RKO (cell line): ENCODE measurements at regions not wholly inside any gene's neighbourhood (a gene's known extent, or its start where the extent isn't known, plus 50 kb on each side); places are given as distances from the start of the nearest gene placed in this dataset.

Experiments
- DNase-seq: peaks from one replicate; pipeline ENCODE4 v3.0.0-alpha.2; 2016; ENCODE audit warnings: low spot score

DNA sequence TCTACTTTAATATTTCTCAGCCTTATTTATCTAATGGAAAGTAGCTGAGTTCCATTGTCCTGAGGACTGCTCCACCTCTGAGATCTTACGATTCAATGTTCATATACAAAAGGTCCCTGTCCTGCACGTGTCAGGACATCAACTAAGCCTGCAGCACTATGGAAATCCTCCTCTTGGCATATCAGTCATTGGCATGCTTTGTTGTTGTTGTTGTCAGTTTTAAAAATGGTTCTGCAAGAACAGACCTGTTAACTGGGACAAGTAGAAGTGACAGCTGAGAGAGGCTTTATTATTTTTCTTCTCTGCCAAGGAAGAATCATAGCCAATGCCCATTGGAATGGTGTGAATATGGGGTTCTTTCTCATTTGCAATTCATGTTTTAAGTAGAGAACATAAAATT is 450.1 kb upstream of the PKDCC start:
- no peak for DNase-seq

- DNase-seq: no peak
These were observed 449.5 kb upstream of the PKDCC start for GRCh38 chr2:41598161-41598894.

DNA sequence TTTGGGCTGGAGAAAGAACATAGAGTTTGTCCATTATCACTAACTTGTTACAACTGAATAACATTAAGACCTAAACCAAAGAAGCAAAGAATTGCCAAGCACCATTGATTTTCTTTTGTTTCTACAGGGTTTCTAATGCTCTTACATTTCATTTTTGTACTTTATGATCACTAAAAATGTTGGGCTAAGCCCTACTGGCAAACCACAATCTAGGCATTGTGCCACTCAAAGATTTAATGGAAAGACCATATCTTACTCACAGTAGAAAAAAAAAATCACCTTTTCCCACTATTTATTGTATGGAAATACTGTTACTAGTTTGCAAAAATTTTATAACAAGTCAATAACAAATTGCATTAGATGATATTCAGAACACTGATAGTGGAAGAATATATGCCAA is 447.4 kb upstream of the PKDCC start:
- DNase-seq: no peak

DNA sequence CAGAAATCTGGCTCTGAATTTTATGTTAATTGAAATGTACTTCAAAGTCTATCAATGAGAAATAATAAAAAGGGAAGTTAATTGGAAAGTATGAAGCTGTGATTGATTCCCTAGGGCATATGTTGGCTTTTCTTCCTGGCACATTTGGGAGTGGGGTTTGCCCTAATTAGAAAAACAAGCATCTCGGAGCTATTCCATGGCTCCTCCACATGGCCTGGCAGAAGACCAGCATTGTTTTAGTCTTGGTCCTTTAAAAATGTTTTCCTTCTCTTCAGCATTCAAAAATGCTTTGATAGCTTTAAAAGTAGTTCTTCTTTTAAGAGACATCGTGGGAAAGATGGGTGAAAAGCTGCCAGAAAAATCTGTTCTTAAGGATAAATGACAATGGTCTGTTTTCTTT is 445.5 kb upstream of the PKDCC start:
- no peak for DNase-seq

DNA sequence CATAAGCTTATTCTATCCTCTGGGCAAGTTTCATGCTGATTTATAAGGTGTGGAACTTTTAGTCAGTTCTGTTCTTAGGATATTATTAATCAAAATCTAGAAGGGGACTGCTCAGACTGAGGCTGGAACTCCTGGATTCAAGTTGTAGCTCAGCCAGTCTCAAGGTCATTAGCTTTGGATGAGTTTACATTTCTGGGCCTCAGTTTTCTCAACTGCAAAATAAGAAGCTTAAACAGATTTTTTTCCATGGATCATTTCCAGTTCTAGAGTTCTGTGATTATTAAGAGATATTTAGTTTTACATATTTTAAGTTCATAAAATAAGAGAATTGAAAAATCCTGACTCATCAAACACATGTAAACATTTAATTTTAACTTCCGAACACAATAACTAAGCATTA is 442.5 kb upstream of the PKDCC start:
- no peak for DNase-seq

DNA sequence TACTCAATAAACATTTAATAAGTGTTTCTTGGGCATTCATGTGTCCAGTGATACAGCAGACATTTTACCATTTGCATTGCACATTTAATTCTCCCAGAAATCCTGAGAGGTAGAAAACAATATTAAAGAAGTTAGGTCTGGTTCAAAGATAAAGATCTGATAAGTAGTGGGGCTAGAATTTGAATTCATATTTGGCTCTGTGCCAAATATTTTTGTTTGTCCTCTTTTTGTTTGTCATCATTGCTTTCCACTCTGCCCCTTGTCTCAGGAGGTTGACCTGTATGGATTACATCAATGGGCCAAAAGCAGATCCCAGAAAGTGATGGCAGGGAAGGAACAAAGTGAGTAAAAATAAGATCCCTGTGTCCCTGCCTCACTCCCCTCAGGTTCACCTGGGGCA is 441.9 kb upstream of the PKDCC start:
- DNase-seq: no peak

DNA sequence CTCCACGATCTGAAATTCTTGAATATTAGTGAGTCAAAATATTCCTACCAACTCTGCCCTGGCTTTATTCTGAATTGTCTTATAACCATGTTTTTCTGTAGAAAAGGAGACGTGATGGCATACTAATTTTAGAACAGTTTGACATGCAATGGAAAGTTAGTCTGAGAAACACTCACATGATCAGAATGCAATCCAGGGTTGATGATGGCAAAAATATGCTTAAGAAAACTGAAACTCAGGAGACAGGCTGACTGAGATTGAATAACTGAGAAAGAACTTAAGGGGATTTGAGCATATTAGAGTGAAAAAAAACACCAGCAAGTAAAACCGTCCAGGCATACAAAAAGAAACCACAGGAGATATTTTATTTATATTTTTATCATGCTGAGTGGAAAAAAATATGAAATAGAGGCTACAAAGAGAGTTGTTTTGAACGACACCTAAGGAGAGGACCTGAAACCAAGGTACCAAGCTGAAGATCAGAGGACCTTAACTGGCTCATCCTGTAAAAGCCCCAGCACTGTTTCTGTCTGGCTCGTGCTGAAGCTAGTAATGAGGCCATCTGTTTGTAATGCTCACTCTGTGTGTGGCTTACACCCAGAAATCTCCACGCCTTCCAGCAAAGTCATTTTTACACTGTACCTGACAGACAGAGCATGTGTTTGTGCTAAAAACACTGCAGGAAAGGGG is 437.2 kb upstream of the PKDCC start:
- DNase-seq: no peak

DNA sequence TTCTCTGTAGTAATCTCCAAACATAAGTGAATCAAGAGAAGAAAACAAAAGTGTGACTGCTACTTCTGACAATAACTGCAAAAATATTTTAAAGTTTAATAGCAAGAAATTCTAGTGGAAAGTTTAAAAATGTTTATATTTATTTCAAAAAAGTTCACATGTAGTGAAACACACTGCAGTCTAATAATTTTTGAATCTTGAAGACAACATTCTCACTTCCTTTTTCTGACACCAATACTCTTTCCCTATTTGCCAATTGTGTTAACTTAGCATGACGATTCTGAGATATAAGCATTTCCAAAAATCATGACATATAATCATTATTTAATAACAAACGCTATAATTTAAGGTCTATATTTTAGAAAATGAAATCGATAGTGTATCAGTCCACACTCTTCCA is 429.1 kb upstream of the PKDCC start:
- no peak for DNase-seq

GRCh38 chr2:41621095-41621494 is 426.7 kb upstream of the PKDCC start:
- no peak for DNase-seq

- no peak for DNase-seq
These were observed 426.3 kb upstream of the PKDCC start for GRCh38 chr2:41621563-41621962.

DNA sequence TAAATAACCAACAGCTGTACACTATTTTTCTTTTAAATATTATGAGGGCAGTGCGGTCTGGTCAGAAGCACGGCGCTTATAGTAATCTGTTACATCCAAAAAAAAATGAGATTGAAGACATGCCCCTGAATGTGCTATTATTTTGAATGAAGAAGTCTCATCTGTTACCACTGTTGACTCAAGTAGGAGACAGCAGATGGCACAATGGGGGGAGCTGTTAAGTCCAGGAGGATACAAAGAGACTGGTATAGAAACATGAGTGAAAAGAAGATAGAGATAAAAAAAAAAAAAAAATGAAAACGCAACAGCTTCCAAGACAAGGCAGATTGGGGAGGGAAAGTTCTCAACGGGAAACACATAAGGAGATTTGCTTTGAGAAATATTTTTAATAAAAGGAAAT is 425.5 kb upstream of the PKDCC start:
- no peak for DNase-seq

GRCh38 chr2:41626936-41627335 is 420.9 kb upstream of the PKDCC start:
- DNase-seq: no peak

DNA sequence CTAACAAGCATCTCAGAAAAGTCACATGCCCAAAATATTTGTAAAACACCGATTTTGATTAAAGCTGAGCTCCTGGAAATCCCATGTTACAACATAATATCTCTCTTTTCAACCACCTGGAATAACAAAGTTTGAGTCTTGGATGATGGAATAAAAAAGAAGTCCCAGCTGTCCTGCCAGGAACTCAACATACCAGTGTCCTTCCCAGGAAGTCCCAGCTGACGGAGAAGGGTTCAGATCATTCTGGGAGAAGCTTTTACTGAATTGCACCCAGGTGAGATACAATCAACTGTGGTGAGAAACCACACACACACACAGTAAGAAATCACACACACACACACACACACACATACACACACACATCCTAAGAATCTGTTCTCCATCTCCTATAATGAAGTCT is 413.1 kb upstream of the PKDCC start:
- DNase-seq: no peak

DNA sequence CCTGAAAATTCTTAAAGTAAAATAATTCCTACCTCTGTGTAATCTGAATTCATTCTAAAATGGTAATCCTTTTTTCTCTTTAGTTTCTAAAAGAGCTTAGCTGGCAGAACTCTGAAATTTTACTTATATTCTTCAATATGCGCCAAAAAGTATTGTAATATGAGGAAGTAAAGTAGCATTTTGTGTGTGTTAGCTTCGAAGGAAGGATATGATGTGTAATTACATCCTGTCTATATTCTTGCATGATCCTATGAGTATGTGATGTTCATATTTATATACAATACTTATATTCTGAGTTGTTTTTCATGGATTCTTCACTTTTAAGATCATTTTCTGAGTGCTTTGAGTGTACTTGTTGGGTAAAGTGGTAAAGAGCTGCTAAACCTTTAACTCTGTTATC is 402.9 kb upstream of the PKDCC start:
- DNase-seq: no peak

- DNase-seq: no peak
These were observed 400.3 kb upstream of the PKDCC start for GRCh38 chr2:41647468-41648050.

GRCh38 chr2:41657226-41657625 is 390.6 kb upstream of the PKDCC start:
- DNase-seq: no peak

- no peak for DNase-seq
These were observed 388.1 kb upstream of the PKDCC start for GRCh38 chr2:41659758-41660157.

- no peak for DNase-seq
These were observed 385.4 kb upstream of the PKDCC start for GRCh38 chr2:41662461-41662860.

DNA sequence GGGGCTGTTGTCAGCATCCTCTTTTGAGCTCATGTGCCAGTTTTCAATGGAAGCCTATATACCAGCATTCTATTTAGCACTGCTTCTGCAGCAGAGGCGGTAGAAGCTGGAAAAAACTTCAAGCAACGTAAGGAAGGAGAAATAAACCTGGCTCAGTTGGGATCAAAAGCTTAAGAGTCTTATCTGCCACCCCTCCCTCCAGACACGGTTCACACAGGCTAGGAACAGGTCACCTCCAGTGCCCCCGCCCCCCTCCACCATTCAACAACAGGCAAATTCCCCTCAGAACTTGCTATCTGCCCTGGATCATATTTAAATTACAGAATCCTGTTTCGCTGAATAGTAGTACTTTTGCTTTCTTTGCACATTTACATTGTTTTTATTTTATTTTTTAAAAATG is 384.8 kb upstream of the PKDCC start:
- DNase-seq: no peak

- DNase-seq: no peak
These were observed 379.3 kb upstream of the PKDCC start for GRCh38 chr2:41668529-41668928.

DNA sequence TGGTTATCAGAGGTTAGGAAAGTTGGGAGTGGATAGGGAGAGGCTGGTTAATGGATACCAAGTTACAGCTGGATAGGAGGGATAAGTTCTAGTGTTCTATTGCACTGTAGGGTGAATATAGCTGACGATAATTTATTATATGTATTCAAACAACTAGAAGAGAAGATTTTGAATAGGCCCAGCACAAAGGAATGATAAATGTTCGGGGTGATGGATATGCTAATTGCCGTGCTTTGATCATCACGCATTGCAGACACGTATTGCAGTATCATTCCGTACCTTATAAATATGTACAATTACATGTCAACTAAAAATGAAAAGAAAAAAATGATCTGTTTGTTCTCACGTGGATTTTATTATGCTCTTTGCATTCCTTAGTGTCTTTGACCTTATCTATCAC is 369.2 kb upstream of the PKDCC start:
- no peak for DNase-seq

DNA sequence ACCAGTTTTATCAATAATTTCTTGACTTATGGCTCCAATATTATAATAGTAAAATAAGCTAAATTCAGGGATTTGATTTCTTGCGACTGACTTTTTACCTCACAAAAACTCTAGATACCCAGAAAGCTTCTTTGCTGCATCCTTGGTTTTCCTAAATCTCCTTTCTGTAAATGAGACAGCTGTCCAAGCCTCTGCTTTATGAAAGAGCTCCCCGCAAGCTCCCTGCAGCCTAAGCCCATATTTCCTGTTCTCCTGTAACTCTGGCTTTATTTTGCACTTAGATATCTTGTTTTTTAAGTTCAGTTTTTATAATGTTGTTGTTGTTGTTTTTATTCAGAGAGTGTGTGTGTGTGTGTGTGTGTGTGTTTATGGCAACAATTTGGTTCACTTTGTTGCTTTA is 361.7 kb upstream of the PKDCC start:
- no peak for DNase-seq

DNA sequence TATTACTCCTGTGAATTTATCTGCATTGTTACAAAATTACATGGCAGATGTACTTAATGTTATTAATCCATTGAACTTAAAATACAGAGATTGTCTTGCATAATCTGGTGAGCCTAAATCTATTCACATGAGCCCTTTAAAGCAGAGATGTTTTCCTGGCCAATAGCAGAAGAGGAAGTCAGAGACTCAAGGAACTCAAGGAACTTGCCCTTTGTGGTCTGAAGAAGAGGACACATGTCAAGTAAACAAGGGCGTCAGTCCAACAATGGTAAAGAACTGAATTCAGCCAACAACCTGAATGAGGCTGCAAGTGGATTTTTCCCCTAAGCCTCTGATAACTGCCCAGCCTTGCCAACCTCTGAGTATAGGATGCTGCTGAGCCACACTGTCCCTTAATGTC is 356.3 kb upstream of the PKDCC start:
- DNase-seq: no peak
